ENCODE measurements at regions not wholly inside any gene's neighbourhood (a gene's known extent, or its start where the extent isn't known, plus 50 kb on each side); places are given as distances from the start of the nearest gene placed in this dataset.

DNA sequence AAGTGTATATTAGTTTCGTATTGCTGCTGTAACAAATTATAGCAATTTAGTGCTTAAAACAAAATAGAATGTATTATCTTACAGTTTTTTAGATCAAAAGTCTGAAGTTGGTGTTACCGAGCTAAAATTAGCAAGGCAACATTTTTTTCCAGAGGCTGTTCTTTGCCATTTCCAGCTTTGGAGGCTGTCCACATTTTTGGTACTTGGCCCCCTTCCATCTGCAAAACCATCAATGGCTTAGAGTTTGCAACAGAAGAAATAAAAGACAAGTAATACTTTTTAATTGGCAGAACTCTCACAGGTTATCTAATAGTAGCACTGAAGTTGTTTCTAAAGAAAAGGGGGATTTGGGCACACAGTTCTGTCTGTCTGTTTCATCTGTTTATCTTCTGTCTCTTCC, 1248.5 kb downstream of the ROBO1 start:
- no peak for DNase-seq (ENCODE audit: low spot score)

DNA sequence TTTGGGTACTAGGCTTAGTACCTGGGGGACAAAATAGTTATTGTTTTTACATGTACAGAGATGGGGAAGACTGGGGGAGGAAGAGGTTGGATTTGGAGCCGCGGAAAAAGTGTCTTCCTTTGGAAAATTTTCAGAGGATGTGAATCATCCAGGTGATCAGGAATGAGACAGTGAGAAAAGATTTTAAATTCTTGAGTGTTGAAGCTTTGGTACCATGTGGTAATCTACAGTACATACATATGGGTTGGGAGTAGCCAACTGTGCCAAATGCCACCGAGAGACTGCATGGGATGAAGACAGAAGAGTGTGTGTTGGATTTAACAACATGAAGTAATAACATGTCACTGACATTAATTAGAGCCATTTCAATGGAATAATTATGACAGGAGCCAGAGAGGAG, 1238.2 kb downstream of the ROBO1 start:
- no peak for DNase-seq (ENCODE audit: low spot score)

DNA sequence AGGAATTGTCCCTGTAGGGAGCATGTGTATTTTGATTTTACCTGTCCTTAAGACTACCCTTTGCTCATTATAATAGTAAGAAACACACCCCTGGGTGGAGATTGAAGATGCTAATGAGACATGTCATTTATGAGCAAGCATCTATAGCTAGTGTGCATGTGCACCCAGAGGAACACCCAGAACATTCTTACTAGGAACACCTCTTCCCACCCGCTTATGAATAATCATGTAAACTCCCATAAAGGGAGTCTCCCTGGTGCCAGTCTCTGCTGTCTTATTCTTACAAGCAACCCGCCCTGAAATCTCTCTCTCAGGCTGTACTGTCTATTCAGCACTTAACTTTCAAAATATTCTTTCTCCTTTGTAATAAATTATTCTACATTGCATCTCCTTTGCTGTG, 1227.3 kb downstream of the ROBO1 start:
- DNase-seq (ENCODE audit: low spot score): no peak

DNA sequence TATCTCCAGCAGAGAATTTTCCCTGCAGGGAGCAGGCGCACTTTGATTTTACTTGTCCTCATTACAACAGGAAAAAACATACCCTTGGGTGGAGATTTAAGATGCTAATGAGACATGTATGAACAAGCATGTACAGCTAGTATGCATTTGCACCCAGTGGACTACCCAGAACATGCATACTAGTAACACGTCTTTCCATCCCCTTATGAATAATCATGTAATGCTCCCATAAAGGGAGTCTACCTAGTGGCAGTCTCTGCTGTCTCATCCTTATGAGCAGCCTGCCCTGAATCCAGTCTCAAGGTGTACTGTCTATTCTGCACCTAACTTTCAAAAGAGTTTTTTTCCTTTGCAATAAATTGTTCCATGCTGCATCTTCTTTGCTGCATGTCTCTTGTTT, 1222.0 kb downstream of the ROBO1 start:
- no peak for DNase-seq (ENCODE audit: low spot score)
